ENCODE measurements at regions not wholly inside any gene's neighbourhood (a gene's known extent, or its start where the extent isn't known, plus 50 kb on each side); places are given as distances from the start of the nearest gene placed in this dataset.

- Histone ChIP-seq H3K4me1 (ENCODE audit: control insufficient read depth, extremely low read depth, insufficient read depth, low read length) (no peaks in the 10 kb centered on the region), H3K79me2 (ENCODE audit: control insufficient read depth, insufficient read depth, low read length) (no peaks in the 10 kb centered on the region), H3K27me3 (ENCODE audit: control insufficient read depth, insufficient read depth, low read length) (no peaks in the 10 kb centered on the region), H3K9me3 (ENCODE audit: control insufficient read depth, insufficient read depth, low read depth, low read length) (no peaks in the 10 kb centered on the region), H3K4me2 (ENCODE audit: extremely low read depth, insufficient read depth, low read length) (no peak overlapping the region), H2AFZ (ENCODE audit: low read length) (no peak overlapping the region), H3K9ac (ENCODE audit: insufficient read depth, low read length) (no peak overlapping the region), H3K4me3 (replicated peaks in 1 of 4; ENCODE audit: control extremely low read depth in 1 of 4, insufficient read depth in 1 of 4, low read depth in 3 of 4, low read length in 4 of 4) (no peak overlapping the region), H3K27ac (ENCODE audit: insufficient read depth, low read length) (no peak overlapping the region), H3K36me3 (ENCODE audit: control insufficient read depth, insufficient read depth, low read length) (no peaks in the 10 kb centered on the region), H4K20me1 (ENCODE audit: control insufficient read depth, extremely low read depth, insufficient read depth, low read length) (no peaks in the 10 kb centered on the region)
- no peak for DNase-seq (ENCODE audit: low read depth in 2 of 2)
- no peak for TF ChIP-seq CTCF (conservative IDR thresholded peaks at IDR 0.05 in 1 of 2, IDR thresholded peaks at IDR 0.05 in 1 of 2; ENCODE audit: low read depth in 1 of 2, low read length in 2 of 2)
- TF ChIP-seq EZH2 (IDR thresholded peaks at IDR 0.05; ENCODE audit: low read length, missing control alignments) = no peak
Measured at GRCh38 chr5:158166424-158166823, 307.5 kb upstream of the CLINT1 start.

- no peaks in the 10 kb centered on the region for H3K9me3 ChIP-seq (ENCODE audit: control insufficient read depth, insufficient read depth, low read depth, low read length)
- H3K4me3 ChIP-seq (replicated peaks in 1 of 4; ENCODE audit: control extremely low read depth in 1 of 4, insufficient read depth in 1 of 4, low read depth in 3 of 4, low read length in 4 of 4) = no peak overlapping the region
- H3K4me2 ChIP-seq (ENCODE audit: extremely low read depth, insufficient read depth, low read length) = no peak overlapping the region
- no peak for DNase-seq (ENCODE audit: low read depth in 2 of 2)
- no peaks in the 10 kb centered on the region for H4K20me1 ChIP-seq (ENCODE audit: control insufficient read depth, extremely low read depth, insufficient read depth, low read length)
- H3K27ac ChIP-seq (ENCODE audit: insufficient read depth, low read length) = no peak overlapping the region
- H3K9ac ChIP-seq (ENCODE audit: insufficient read depth, low read length) = no peak overlapping the region
- TF ChIP-seq CTCF (conservative IDR thresholded peaks at IDR 0.05 in 1 of 2, IDR thresholded peaks at IDR 0.05 in 1 of 2; ENCODE audit: low read depth in 1 of 2, low read length in 2 of 2) (no peak), EZH2 (IDR thresholded peaks at IDR 0.05; ENCODE audit: low read length, missing control alignments) (no peak)
- no peak overlapping the region for H2AFZ ChIP-seq (ENCODE audit: low read length)
- no peaks in the 10 kb centered on the region for H3K79me2 ChIP-seq (ENCODE audit: control insufficient read depth, insufficient read depth, low read length)
- H3K36me3 ChIP-seq (ENCODE audit: control insufficient read depth, insufficient read depth, low read length) = no peaks in the 10 kb centered on the region
- no peaks in the 10 kb centered on the region for H3K4me1 ChIP-seq (ENCODE audit: control insufficient read depth, extremely low read depth, insufficient read depth, low read length)
- no peaks in the 10 kb centered on the region for H3K27me3 ChIP-seq (ENCODE audit: control insufficient read depth, insufficient read depth, low read length)
Measured at GRCh38 chr5:158165647-158166046, 306.7 kb upstream of the CLINT1 start.

- H2AFZ ChIP-seq (ENCODE audit: low read length) = no peak overlapping the region
Measured at GRCh38 chr5:158164296-158165047, 305.5 kb upstream of the CLINT1 start.

More at GRCh38 chr5:158164296-158165047, 305.5 kb upstream of the CLINT1 start:
- no peak overlapping the region for H3K9ac ChIP-seq (ENCODE audit: insufficient read depth, low read length)
- no peaks in the 10 kb centered on the region for H3K36me3 ChIP-seq (ENCODE audit: control insufficient read depth, insufficient read depth, low read length)
- no peaks in the 10 kb centered on the region for H3K79me2 ChIP-seq (ENCODE audit: control insufficient read depth, insufficient read depth, low read length)
- TF ChIP-seq EZH2 (IDR thresholded peaks at IDR 0.05; ENCODE audit: low read length, missing control alignments) (no peak), CTCF (conservative IDR thresholded peaks at IDR 0.05 in 1 of 2, IDR thresholded peaks at IDR 0.05 in 1 of 2; ENCODE audit: low read depth in 1 of 2, low read length in 2 of 2) (no peak)
- no peak overlapping the region for H3K4me3 ChIP-seq (replicated peaks in 1 of 4; ENCODE audit: control extremely low read depth in 1 of 4, insufficient read depth in 1 of 4, low read depth in 3 of 4, low read length in 4 of 4)
- no peak overlapping the region for H3K27ac ChIP-seq (ENCODE audit: insufficient read depth, low read length)
- H4K20me1 ChIP-seq (ENCODE audit: control insufficient read depth, extremely low read depth, insufficient read depth, low read length) = no peaks in the 10 kb centered on the region
- H3K9me3 ChIP-seq (ENCODE audit: control insufficient read depth, insufficient read depth, low read depth, low read length) = no peaks in the 10 kb centered on the region
- DNase-seq (ENCODE audit: low read depth in 2 of 2) = no peak
- no peaks in the 10 kb centered on the region for H3K4me1 ChIP-seq (ENCODE audit: control insufficient read depth, extremely low read depth, insufficient read depth, low read length)
- H3K4me2 ChIP-seq (ENCODE audit: extremely low read depth, insufficient read depth, low read length) = no peak overlapping the region
- no peaks in the 10 kb centered on the region for H3K27me3 ChIP-seq (ENCODE audit: control insufficient read depth, insufficient read depth, low read length)
